Tibial nerve (tissue), 4 donors: ENCODE measurements at regions not wholly inside any gene's neighbourhood (a gene's known extent, or its start where the extent isn't known, plus 50 kb on each side); places are given as distances from the start of the nearest gene placed in this dataset.

Experiments used
- DNase-seq, 2 donors: peaks; one replicate each; pipeline ENCODE4 v3.0.0-alpha.2; 2019; ENCODE audit warnings: low spot score in 2 of 2
- H3K27ac ChIP-seq, 4 donors: fragments of 200-600 bp; sonication (generic) in 3 of 4; one replicate each; pipeline ENCODE4 v1.5.1; 2017 to 2019; ENCODE audit warnings: mild to moderate bottlenecking in 1 of 4
- H3K27me3 ChIP-seq, 2 donors: fragments of 200-600 bp; sonication (generic) in 1 of 2; one replicate each; pipeline versions ENCODE4 v1.5.1 to v1.6.0; 2017 to 2019
- H3K36me3 ChIP-seq, 3 donors: fragments of 200-600 bp; sonication (generic); one replicate each; pipeline ENCODE4 v1.5.1; 2018 to 2019
- H3K4me1 ChIP-seq, 4 donors: fragments of 200-600 bp; sonication (generic) in 3 of 4; one replicate each; pipeline ENCODE4 v1.5.1; 2017 to 2019
- H3K4me3 ChIP-seq, 4 donors: fragments of 200-600 bp; sonication (generic) in 3 of 4; one replicate each; pipeline ENCODE4 v1.5.1; 2017 to 2019; ENCODE audit warnings: mild to moderate bottlenecking in 1 of 4, moderate library complexity in 1 of 4
- H3K9me3 ChIP-seq, 4 donors: fragments of 200-600 bp; sonication (generic) in 3 of 4; one replicate each; pipeline ENCODE4 v1.5.1; 2017 to 2019
- EP300 ChIP-seq, 2 donors: sonication (generic); formaldehyde crosslinking; IDR thresholded peaks; one replicate each; pipeline ENCODE4 v1.6.1; 2017; ENCODE audit warnings: antibody characterized with exemption in 2 of 2, mild to moderate bottlenecking in 1 of 2
- POLR2A ChIP-seq, 2 donors: fragments of 450-650 bp; IDR thresholded peaks; one replicate each; pipeline ENCODE4 v1.6.1; 2017; ENCODE audit warnings: antibody characterized with exemption in 2 of 2, mild to moderate bottlenecking in 2 of 2, moderate library complexity in 2 of 2
- WGBS, 2 donors: methylation state at CpG; one replicate each; pipeline ENCODE4 v1.1.5; 2018; 5-methylcytosine and 5-hydroxymethylcytosine counted together
- TF ChIP-seq, protein P1 (sequence below), 5 experiments: fragments of 200-600 bp in 3 of 5; fragments of 450-650 bp in 2 of 5; sonication (generic) in 3 of 5; IDR thresholded peaks; one replicate each; pipeline ENCODE4 v1.5.1; 2016 to 2019; ENCODE audit warnings: antibody characterized with exemption in 5 of 5, mild to moderate bottlenecking in 3 of 5, moderate library complexity in 2 of 5

DNA sequence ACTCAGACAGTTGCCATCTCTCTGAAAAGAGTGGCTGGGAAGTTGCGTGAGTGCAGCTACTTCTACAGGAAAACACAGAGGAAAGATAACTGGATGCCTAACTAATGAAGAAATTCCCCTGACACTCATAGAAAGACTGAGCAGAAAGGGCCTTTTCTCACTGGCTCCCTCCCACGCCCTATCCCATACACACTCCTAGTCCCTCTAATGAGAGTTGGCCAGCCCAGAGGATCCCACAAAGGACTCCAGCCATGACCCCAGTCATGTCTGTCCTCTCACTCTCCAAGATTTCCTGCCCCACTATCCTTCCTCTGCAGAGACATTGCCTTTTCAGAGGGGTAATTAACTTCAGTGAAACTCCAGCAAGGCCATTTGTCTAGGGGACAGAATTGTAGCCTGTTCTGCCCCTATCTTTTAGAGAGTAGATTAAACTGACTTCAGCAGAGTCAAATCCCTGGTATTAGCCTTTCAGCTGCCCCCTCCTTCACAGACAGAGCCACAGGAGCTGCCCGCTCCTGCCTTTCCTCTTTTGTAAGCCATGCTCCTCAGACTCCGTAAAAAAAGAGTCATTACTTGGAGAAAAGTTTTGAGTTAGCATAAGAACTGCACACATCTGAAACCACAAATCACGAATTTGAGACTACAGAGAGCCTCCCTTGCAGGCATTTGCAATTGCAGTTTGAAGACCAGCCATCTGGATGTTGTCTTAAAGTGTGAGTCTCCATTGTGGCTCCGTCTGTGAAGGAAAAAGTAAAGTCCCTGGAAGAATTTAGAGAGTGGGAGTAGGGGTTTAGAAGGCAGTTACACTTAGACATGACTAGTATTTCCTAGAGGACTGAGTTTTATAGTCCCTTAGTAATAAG is 129.1 kb upstream of the SEMA6D start:
- no peak for TF ChIP-seq EP300 (IDR thresholded peaks at IDR 0.05)
- TF ChIP-seq, protein P1, sequence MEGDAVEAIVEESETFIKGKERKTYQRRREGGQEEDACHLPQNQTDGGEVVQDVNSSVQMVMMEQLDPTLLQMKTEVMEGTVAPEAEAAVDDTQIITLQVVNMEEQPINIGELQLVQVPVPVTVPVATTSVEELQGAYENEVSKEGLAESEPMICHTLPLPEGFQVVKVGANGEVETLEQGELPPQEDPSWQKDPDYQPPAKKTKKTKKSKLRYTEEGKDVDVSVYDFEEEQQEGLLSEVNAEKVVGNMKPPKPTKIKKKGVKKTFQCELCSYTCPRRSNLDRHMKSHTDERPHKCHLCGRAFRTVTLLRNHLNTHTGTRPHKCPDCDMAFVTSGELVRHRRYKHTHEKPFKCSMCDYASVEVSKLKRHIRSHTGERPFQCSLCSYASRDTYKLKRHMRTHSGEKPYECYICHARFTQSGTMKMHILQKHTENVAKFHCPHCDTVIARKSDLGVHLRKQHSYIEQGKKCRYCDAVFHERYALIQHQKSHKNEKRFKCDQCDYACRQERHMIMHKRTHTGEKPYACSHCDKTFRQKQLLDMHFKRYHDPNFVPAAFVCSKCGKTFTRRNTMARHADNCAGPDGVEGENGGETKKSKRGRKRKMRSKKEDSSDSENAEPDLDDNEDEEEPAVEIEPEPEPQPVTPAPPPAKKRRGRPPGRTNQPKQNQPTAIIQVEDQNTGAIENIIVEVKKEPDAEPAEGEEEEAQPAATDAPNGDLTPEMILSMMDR (IDR thresholded peaks at IDR 0.05), result no peak
- Histone ChIP-seq H3K27ac (peak overlapping the region in 1 of 4 donors; percentile 18), H3K4me1 (peaks cover 0 to 8% (median 2%) of the 10 kb centered on the region in 4 donors), H3K36me3 (no peaks in the 10 kb centered on the region), H3K4me3 (no peak overlapping the region), H3K27me3 (no peaks in the 10 kb centered on the region), H3K9me3 (no peaks in the 10 kb centered on the region)
- no peak for DNase-seq
- WGBS, 2 donors, result 32 to 49% methylated on average over 6 of the region's 6 CpGs

DNA sequence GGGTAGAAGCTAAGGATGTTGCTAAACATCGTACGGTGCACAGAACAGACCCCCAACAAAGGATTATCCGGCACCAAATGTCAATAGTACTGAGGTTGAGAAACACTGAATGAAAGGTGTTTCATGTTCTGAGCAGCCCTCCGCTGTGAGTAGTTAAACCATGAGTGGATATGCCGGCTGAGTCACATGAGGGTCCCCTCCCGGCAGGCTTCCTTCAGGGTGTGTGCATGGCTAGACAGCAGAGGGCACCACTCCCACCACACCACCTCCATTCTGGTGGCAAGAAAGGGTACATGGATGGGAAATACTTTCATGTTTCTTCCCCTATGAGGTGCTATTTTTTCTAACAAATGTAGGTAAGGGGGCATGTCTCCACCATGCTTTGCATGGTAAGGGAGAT is 128.3 kb upstream of the SEMA6D start:
- no peak overlapping the region for H3K27ac ChIP-seq
- TF ChIP-seq EP300 (IDR thresholded peaks at IDR 0.05) (no peak), POLR2A (IDR thresholded peaks at IDR 0.05) (no peak)
- TF ChIP-seq, protein P1 (IDR thresholded peaks at IDR 0.05), result no peak
- H3K4me3 ChIP-seq, result no peak overlapping the region
- no peaks in the 10 kb centered on the region for H3K36me3 ChIP-seq
- 86 to 91% methylated on average over 6 of the region's 6 CpGs for WGBS, 2 donors
- no peaks in the 10 kb centered on the region for H3K9me3 ChIP-seq
- DNase-seq, result no peak
- peaks cover 0 to 8% (median 2%) of the 10 kb centered on the region in 4 donors for H3K4me1 ChIP-seq
- no peaks in the 10 kb centered on the region for H3K27me3 ChIP-seq

DNA sequence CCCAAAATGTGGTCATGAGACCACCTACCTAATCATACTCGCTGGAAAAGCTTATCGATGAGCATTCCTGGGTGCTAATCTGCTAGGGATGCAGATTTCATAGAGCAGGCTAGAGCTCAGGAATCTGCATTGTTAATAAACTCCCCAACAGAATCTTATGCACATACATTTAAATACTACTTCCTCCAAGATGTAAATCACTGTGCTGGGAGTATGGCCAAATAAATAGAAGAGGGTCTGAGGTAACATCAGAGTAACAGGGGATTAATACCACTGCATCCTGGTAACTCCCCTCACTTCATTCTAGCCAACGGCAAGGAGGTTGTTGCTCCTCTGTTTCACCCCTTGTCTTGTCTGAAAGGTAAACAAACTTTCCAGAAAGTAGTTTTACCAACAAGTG is 118.3 kb upstream of the SEMA6D start:
- no peaks in the 10 kb centered on the region for H3K27me3 ChIP-seq
- H3K27ac ChIP-seq, result no peak overlapping the region
- peaks cover 0 to 3% (median 0%) of the 10 kb centered on the region in 4 donors for H3K9me3 ChIP-seq
- H3K4me1 ChIP-seq, result peaks cover 0 to 5% (median 0%) of the 10 kb centered on the region in 4 donors
- 73 to 82% methylated on average over 3 of the region's 3 CpGs for WGBS, 2 donors
- H3K4me3 ChIP-seq, result no peak overlapping the region
- DNase-seq, result no peak
- TF ChIP-seq, protein P1 (IDR thresholded peaks at IDR 0.05), result no peak
- TF ChIP-seq EP300 (IDR thresholded peaks at IDR 0.05) (no peak), POLR2A (IDR thresholded peaks at IDR 0.05) (no peak)
- H3K36me3 ChIP-seq, result no peaks in the 10 kb centered on the region

DNA sequence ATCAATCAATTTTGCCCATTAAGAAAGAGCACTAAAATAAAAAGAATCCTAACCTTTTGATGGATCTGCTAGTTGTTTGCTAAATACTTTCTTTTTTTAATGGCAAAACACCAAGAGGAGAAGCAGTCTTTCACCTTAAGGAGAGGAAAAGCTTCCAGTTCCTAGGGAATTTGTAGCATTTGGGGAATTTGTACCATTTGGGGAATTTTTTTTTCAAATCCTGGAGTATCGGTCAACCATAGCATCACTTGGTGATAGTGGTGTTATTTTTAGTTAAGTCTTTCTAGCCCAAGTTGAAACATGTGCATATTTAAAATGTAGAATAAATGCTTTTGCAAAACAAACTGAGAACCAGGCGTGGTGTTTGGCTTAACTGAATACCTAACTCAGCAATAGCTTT is 117.5 kb upstream of the SEMA6D start:
- WGBS, 2 donors, result 80% methylated on average over 2 of the region's 2 CpGs
- H3K27ac ChIP-seq, result no peak overlapping the region
- no peak for DNase-seq

DNA sequence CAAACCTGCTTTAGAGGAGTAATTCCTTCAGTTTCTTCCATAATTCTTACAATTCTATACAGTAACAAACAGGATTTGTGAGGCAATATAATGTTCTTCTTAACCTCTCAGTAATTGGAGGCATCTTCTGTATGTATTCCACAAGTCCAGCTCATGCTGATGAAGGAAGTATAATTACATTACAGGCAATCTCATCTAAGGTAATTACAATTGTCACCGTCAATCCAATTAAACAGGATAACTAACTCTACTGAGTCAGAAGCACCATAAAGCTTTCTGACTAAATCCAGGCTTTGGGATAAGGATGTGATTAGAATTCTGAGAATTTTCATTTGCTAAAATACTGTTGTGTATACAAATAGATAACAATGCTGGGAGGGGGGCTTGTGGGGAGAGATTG is 115.2 kb upstream of the SEMA6D start:
- no peaks in the 10 kb centered on the region for H3K36me3 ChIP-seq
- 93 to 100% methylated on average over 1 of the region's 1 CpG for WGBS, 2 donors
- H3K4me3 ChIP-seq, result no peak overlapping the region
- no peaks in the 10 kb centered on the region for H3K9me3 ChIP-seq
- TF ChIP-seq, protein P1 (IDR thresholded peaks at IDR 0.05), result no peak
- no peak for TF ChIP-seq EP300 (IDR thresholded peaks at IDR 0.05)
- no peak for TF ChIP-seq POLR2A (IDR thresholded peaks at IDR 0.05)
- H3K27me3 ChIP-seq, result no peaks in the 10 kb centered on the region
- H3K4me1 ChIP-seq, result peaks cover 0 to 5% (median 0%) of the 10 kb centered on the region in 4 donors
- no peak overlapping the region for H3K27ac ChIP-seq
- no peak for DNase-seq

More for the DNA sequence above, 117.5 kb upstream of the SEMA6D start:
- Histone ChIP-seq H3K36me3 (no peaks in the 10 kb centered on the region), H3K27me3 (no peaks in the 10 kb centered on the region), H3K4me1 (peaks cover 0 to 5% (median 0%) of the 10 kb centered on the region in 4 donors), H3K4me3 (no peak overlapping the region), H3K9me3 (peaks cover 0 to 3% (median 0%) of the 10 kb centered on the region in 4 donors)
- TF ChIP-seq, protein P1 (IDR thresholded peaks at IDR 0.05), result no peak
- TF ChIP-seq POLR2A (IDR thresholded peaks at IDR 0.05), result no peak
- TF ChIP-seq EP300 (IDR thresholded peaks at IDR 0.05), result no peak
